Gastrocnemius medialis (tissue), 4 donors: ENCODE measurements at regions not wholly inside any gene's neighbourhood (a gene's known extent, or its start where the extent isn't known, plus 50 kb on each side); places are given as distances from the start of the nearest gene placed in this dataset.

ENCODE experiments used
- CTCF ChIP-seq, 5 experiments: fragments of 450-650 bp in 3 of 5; fragments of 200-600 bp in 2 of 5; sonication (generic) in 2 of 5; IDR thresholded peaks in 4 of 5; conservative IDR thresholded peaks in 1 of 5; 1 replicate in 4 of 5; 2 replicates in 1 of 5; pipeline ENCODE4 v1.5.1; 2016 to 2019; ENCODE audit warnings: antibody characterized with exemption in 5 of 5, mild to moderate bottlenecking in 3 of 5, moderate library complexity in 3 of 5
- POLR2A ChIP-seq, 2 donors: fragments of 450-650 bp; IDR thresholded peaks; one replicate each; pipeline ENCODE4 v1.6.1; 2017; ENCODE audit warnings: antibody characterized with exemption in 2 of 2, mild to moderate bottlenecking in 2 of 2, moderate library complexity in 2 of 2

- TF ChIP-seq CTCF (IDR thresholded peaks at IDR 0.05 in 4 of 5, conservative IDR thresholded peaks at IDR 0.05 in 1 of 5) = no peak
- TF ChIP-seq POLR2A (IDR thresholded peaks at IDR 0.05) = no peak
These were observed 74.4 kb upstream of the NTM start for GRCh38 chr11:131295986-131296385.
